SU-DHL-6 (cell line): ENCODE measurements at regions not wholly inside any gene's neighbourhood (a gene's known extent, or its start where the extent isn't known, plus 50 kb on each side); places are given as distances from the start of the nearest gene placed in this dataset.
"Not testable (repeated sequence)": the region's sequence is repeated elsewhere in the genome, so short reads cannot be mapped to it uniquely, and the experiment has no call there.

Source experiments
- CTCF ChIP-seq: fragments of 200-600 bp; sonication (generic); IDR thresholded peaks from one replicate; pipeline ENCODE4 v1.5.1; 2017; ENCODE audit warnings: antibody characterized with exemption, mild to moderate bottlenecking, low read length, moderate library complexity; ENCODE audit not compliant: insufficient read depth, poor library complexity, severe bottlenecking
- EZH2phosphoT487 ChIP-seq: fragments of 200-600 bp; sonication (generic), shearing (Covaris generic); conservative IDR thresholded peaks from 2 replicates; pipeline ENCODE4 v1.6.1; 2018; ENCODE audit warnings: mild to moderate bottlenecking, antibody characterized with exemption, low read length, moderate library complexity, mixed read lengths

GRCh38 chr1:143875947-143876346 is 95.8 kb downstream of the FAM72C start:
- not testable (repeated sequence) for TF ChIP-seq CTCF, EZH2phosphoT487
